ENCODE measurements at regions not wholly inside any gene's neighbourhood (a gene's known extent, or its start where the extent isn't known, plus 50 kb on each side); places are given as distances from the start of the nearest gene placed in this dataset.

DNA sequence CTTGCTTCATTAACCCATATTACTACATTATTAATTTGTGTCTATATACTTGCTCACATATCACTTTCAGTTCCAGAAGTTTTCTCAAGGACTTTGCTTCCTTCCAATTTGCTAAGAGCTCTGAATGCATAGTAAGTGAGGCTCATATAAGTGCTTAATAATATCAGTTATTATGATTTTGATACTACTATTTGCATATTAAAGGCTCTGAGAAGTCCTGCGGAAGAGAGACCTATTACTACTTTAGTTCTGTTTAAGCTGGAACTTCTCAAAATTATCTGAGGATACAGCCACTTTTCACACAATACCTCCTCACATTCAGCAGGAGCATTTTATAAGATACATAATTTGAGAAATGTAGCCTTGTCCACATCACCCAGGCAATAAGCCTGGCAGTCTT is 81.6 kb downstream of the GJD2 start:
- 82% methylated on average over 1 of the region's 1 CpG for WGBS
- Histone ChIP-seq H3K9me3 (ENCODE audit: control insufficient read depth in 4 of 4, low read length in 3 of 4) (no peaks in the 10 kb centered on the region), H3K36me3 (ENCODE audit: control insufficient read depth in 4 of 4, insufficient read depth in 3 of 4, low read depth in 1 of 4, low read length in 3 of 4) (no peaks in the 10 kb centered on the region), H3K4me3 (ENCODE audit: low read depth in 1 of 3, low read length in 3 of 3) (no peak overlapping the region), H3K9ac (ENCODE audit: low read depth in 1 of 2, low read length in 2 of 2) (no peak overlapping the region), H3K4me1 (ENCODE audit: control insufficient read depth in 4 of 4, insufficient read depth in 4 of 4, low read length in 3 of 4) (no peaks in the 10 kb centered on the region), H3K27me3 (ENCODE audit: control insufficient read depth in 4 of 4, insufficient read depth in 4 of 4, low read length in 3 of 4) (peaks cover 0 to 3% (median under 1%) of the 10 kb centered on the region in 4 donors), H3K27ac (ENCODE audit: low read depth in 1 of 2, low read length in 2 of 2) (no peak overlapping the region)
- DNase-seq (ENCODE audit: low spot score) = no peak
- no peak for TF ChIP-seq YY1 (IDR thresholded peaks at IDR 0.05)

DNA sequence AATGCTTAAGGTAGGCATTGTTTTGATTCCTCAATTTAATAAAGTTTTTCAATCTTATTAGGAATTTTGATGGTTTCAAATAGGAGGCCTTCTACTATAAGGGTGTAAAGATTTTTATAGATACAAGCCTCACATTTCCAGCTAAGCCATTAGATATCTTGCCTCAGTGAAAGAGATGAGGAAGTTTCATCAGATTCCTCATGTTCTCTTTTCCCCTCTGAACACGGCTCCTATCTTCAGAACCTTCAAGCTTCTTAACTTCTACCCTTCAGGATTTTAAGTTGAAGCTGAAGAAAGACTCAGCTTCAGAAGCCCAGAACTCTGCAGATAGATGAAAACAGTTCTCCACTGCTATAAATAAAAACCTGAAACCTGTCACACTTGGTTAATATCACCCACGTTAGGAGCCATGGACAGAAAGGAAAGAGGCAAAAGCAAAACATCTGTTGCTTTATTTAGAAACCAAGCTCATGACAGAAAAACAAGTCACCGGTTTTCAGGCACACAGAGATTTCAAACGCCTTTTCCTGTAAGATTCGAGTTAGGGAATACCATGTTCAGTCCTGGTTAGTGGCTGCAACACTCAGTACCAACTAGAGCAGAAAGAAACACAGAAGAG is 82.2 kb upstream of the GOLGA8B start:
- H3K9me3 ChIP-seq (ENCODE audit: control insufficient read depth in 4 of 4, low read length in 3 of 4) = no peaks in the 10 kb centered on the region
- no peak overlapping the region for H3K27ac ChIP-seq (ENCODE audit: low read depth in 1 of 2, low read length in 2 of 2)
- 40% methylated on average over 5 of the region's 5 CpGs for WGBS
- H3K36me3 ChIP-seq (ENCODE audit: control insufficient read depth in 4 of 4, insufficient read depth in 3 of 4, low read depth in 1 of 4, low read length in 3 of 4) = no peaks in the 10 kb centered on the region
- TF ChIP-seq TAF1 (conservative IDR thresholded peaks at IDR 0.05) = no peak
- TF ChIP-seq, protein P1, sequence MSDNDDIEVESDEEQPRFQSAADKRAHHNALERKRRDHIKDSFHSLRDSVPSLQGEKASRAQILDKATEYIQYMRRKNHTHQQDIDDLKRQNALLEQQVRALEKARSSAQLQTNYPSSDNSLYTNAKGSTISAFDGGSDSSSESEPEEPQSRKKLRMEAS (IDR thresholded peaks at IDR 0.05) = no peak
- TF ChIP-seq NR2F2 (IDR thresholded peaks at IDR 0.05) = no peak
- TF ChIP-seq, protein P2, sequence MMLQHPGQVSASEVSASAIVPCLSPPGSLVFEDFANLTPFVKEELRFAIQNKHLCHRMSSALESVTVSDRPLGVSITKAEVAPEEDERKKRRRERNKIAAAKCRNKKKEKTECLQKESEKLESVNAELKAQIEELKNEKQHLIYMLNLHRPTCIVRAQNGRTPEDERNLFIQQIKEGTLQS (IDR thresholded peaks at IDR 0.05) = no peak
- no peak for TF ChIP-seq GABPA (IDR thresholded peaks at IDR 0.05 in 1 of 2, conservative IDR thresholded peaks at IDR 0.05 in 1 of 2)
- no peak for TF ChIP-seq JUND (IDR thresholded peaks at IDR 0.05)
- no peak for TF ChIP-seq EGR1 (IDR thresholded peaks at IDR 0.05; ENCODE audit: low read depth in 2 of 2)
- TF ChIP-seq, protein P3, sequence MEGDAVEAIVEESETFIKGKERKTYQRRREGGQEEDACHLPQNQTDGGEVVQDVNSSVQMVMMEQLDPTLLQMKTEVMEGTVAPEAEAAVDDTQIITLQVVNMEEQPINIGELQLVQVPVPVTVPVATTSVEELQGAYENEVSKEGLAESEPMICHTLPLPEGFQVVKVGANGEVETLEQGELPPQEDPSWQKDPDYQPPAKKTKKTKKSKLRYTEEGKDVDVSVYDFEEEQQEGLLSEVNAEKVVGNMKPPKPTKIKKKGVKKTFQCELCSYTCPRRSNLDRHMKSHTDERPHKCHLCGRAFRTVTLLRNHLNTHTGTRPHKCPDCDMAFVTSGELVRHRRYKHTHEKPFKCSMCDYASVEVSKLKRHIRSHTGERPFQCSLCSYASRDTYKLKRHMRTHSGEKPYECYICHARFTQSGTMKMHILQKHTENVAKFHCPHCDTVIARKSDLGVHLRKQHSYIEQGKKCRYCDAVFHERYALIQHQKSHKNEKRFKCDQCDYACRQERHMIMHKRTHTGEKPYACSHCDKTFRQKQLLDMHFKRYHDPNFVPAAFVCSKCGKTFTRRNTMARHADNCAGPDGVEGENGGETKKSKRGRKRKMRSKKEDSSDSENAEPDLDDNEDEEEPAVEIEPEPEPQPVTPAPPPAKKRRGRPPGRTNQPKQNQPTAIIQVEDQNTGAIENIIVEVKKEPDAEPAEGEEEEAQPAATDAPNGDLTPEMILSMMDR (IDR thresholded peaks at IDR 0.05; ENCODE audit: low read depth, low read length, missing input control) = no peak
- TF ChIP-seq HNF4G (IDR thresholded peaks at IDR 0.05) = no peak
- TF ChIP-seq, protein P4, sequence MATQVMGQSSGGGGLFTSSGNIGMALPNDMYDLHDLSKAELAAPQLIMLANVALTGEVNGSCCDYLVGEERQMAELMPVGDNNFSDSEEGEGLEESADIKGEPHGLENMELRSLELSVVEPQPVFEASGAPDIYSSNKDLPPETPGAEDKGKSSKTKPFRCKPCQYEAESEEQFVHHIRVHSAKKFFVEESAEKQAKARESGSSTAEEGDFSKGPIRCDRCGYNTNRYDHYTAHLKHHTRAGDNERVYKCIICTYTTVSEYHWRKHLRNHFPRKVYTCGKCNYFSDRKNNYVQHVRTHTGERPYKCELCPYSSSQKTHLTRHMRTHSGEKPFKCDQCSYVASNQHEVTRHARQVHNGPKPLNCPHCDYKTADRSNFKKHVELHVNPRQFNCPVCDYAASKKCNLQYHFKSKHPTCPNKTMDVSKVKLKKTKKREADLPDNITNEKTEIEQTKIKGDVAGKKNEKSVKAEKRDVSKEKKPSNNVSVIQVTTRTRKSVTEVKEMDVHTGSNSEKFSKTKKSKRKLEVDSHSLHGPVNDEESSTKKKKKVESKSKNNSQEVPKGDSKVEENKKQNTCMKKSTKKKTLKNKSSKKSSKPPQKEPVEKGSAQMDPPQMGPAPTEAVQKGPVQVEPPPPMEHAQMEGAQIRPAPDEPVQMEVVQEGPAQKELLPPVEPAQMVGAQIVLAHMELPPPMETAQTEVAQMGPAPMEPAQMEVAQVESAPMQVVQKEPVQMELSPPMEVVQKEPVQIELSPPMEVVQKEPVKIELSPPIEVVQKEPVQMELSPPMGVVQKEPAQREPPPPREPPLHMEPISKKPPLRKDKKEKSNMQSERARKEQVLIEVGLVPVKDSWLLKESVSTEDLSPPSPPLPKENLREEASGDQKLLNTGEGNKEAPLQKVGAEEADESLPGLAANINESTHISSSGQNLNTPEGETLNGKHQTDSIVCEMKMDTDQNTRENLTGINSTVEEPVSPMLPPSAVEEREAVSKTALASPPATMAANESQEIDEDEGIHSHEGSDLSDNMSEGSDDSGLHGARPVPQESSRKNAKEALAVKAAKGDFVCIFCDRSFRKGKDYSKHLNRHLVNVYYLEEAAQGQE (IDR thresholded peaks at IDR 0.05) = no peak
- no peak for TF ChIP-seq FOXA2 (IDR thresholded peaks at IDR 0.05)
- no peak for TF ChIP-seq RAD21 (IDR thresholded peaks at IDR 0.05)
- no peak for DNase-seq (ENCODE audit: low spot score)
- H3K9ac ChIP-seq (ENCODE audit: low read depth in 1 of 2, low read length in 2 of 2) = no peak overlapping the region
- peaks cover 0 to 4% (median 0%) of the 10 kb centered on the region in 4 donors for H3K27me3 ChIP-seq (ENCODE audit: control insufficient read depth in 4 of 4, insufficient read depth in 4 of 4, low read length in 3 of 4)
- no peak overlapping the region for H3K4me3 ChIP-seq (ENCODE audit: low read depth in 1 of 3, low read length in 3 of 3)
- no peaks in the 10 kb centered on the region for H3K4me1 ChIP-seq (ENCODE audit: control insufficient read depth in 4 of 4, insufficient read depth in 4 of 4, low read length in 3 of 4)

All from liver (tissue), 8 donors.